A673 (cell line): ENCODE measurements at regions not wholly inside any gene's neighbourhood (a gene's known extent, or its start where the extent isn't known, plus 50 kb on each side); places are given as distances from the start of the nearest gene placed in this dataset.

Source experiments
- BruUV-seq: library from RNA; stranded (reverse); fragments of 400-500 nt; replicated peaks from 2 replicates; lab custom pipeline; 2021; lab: Mats Ljungman, UMichigan
- CTCF ChIA-PET: fragments of 300-600 bp; sonication (Branson Sonifier 250); formaldehyde crosslinking; loops from one replicate; lab custom pipeline; 2022; ENCODE audit warnings: antibody characterized with exemption; lab: Charles Lee
- POLR2A ChIA-PET: fragments of 300-600 bp; sonication (Branson Sonifier 250); formaldehyde crosslinking; loops from one replicate; lab custom pipeline; 2022; ENCODE audit warnings: antibody characterized with exemption; ENCODE audit not compliant: low non-redundant PET; lab: Charles Lee
- DNase-seq: peaks from one replicate; pipeline ENCODE4 v3.0.0-alpha.2; 2015; ENCODE audit warnings: low spot score
- H3K27ac ChIP-seq: fragments of 200-600 bp; sonication (generic); 2 replicates; pipeline ENCODE4 v1.5.1; 2016; ENCODE audit warnings: mixed run types, low read depth, mild to moderate bottlenecking, mixed read lengths, antibody characterized with exemption, low read length; ENCODE audit not compliant: poor library complexity, severe bottlenecking
- H3K27me3 ChIP-seq: fragments of 200-600 bp; sonication (generic); replicated peaks from 2 replicates; pipeline ENCODE4 v1.6.1; 2017; ENCODE audit warnings: mixed run types, low read depth, mild to moderate bottlenecking, mixed read lengths, antibody characterized with exemption, low read length; ENCODE audit not compliant: insufficient read depth, poor library complexity
- H3K36me3 ChIP-seq: fragments of 200-600 bp; sonication (generic); 2 replicates; pipeline ENCODE4 v1.6.1; 2016; ENCODE audit warnings: mixed run types, mild to moderate bottlenecking, mixed read lengths, antibody characterized with exemption, low read length; ENCODE audit not compliant: insufficient read depth, poor library complexity, severe bottlenecking
- H3K4me1 ChIP-seq: fragments of 200-600 bp; sonication (generic); 2 replicates; pipeline ENCODE4 v1.6.1; 2017; ENCODE audit warnings: mixed run types, mild to moderate bottlenecking, mixed read lengths, antibody characterized with exemption, low read length; ENCODE audit not compliant: insufficient read depth, poor library complexity, severe bottlenecking
- H3K4me3 ChIP-seq: fragments of 200-600 bp; sonication (generic); 2 replicates; pipeline ENCODE4 v1.5.1; 2016; ENCODE audit warnings: low read depth, mixed run types, mild to moderate bottlenecking, mixed read lengths, low read length; ENCODE audit not compliant: poor library complexity, severe bottlenecking
- H3K9me3 ChIP-seq: fragments of 200-600 bp; sonication (generic); 2 replicates; pipeline ENCODE4 v1.6.1; 2016; ENCODE audit warnings: mixed run types, low read depth, mild to moderate bottlenecking, mixed read lengths, antibody characterized with exemption, low read length; ENCODE audit not compliant: poor library complexity, severe bottlenecking
- EZH2 ChIP-seq: fragments of 200-600 bp; sonication (generic); IDR thresholded peaks from 2 replicates; pipeline ENCODE4 v1.6.1; 2017; ENCODE audit warnings: borderline replicate concordance, low read depth, mild to moderate bottlenecking, mixed read lengths, antibody characterized with exemption, low read length; ENCODE audit not compliant: poor library complexity, severe bottlenecking
- intact Hi-C: fragments of 100-400 bp; cut with micrococcal nuclease; formaldehyde crosslinking; loops from one replicate; pipeline ENCODE4 v1.10.0; 2022; ENCODE audit not compliant: unreplicated experiment
- TF ChIP-seq, protein P1 (sequence below): fragments of 300-800, 200-600 bp; sonication (generic); conservative IDR thresholded peaks from 2 replicates; pipeline ENCODE4 v1.5.1; 2017; ENCODE audit warnings: low read depth, mild to moderate bottlenecking, antibody characterized with exemption, low read length, moderate library complexity, mixed read lengths

DNA sequence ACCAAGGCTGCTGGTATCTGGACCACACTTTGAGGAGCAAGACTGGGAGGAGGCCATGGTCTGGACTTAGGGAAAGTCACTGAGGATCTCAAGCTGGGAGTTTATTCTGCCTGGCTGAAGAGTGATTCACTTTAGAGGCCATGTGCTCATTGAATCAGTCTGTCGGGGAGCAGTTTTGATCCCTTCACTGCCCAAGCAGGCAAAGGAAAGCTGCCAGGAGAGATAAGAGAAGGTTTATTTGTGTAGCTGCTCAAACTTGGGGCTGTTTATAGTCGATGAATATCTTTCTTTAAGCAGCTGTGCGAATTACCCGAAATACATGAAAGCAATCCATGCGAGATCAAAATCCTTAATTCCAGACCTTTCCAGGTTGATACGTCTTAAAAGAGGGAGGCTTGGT, 544.4 kb upstream of the EEF2KMT start:
- no TSS peak for BruUV-seq
- no peak for TF ChIP-seq EZH2
- TF ChIP-seq, protein P1, sequence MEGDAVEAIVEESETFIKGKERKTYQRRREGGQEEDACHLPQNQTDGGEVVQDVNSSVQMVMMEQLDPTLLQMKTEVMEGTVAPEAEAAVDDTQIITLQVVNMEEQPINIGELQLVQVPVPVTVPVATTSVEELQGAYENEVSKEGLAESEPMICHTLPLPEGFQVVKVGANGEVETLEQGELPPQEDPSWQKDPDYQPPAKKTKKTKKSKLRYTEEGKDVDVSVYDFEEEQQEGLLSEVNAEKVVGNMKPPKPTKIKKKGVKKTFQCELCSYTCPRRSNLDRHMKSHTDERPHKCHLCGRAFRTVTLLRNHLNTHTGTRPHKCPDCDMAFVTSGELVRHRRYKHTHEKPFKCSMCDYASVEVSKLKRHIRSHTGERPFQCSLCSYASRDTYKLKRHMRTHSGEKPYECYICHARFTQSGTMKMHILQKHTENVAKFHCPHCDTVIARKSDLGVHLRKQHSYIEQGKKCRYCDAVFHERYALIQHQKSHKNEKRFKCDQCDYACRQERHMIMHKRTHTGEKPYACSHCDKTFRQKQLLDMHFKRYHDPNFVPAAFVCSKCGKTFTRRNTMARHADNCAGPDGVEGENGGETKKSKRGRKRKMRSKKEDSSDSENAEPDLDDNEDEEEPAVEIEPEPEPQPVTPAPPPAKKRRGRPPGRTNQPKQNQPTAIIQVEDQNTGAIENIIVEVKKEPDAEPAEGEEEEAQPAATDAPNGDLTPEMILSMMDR, result no peak
- Histone ChIP-seq H3K4me3 (no peak overlapping the region), H3K9me3 (no peaks in the 10 kb centered on the region), H3K27me3 (no peaks in the 10 kb centered on the region), H3K4me1 (no peaks in the 10 kb centered on the region), H3K36me3 (no peaks in the 10 kb centered on the region), H3K27ac (no peak overlapping the region)
- ChIA-PET CTCF (no interaction called here), POLR2A (no interaction called here)
- intact Hi-C loops, result no loop called here
- DNase-seq, result no peak

DNA sequence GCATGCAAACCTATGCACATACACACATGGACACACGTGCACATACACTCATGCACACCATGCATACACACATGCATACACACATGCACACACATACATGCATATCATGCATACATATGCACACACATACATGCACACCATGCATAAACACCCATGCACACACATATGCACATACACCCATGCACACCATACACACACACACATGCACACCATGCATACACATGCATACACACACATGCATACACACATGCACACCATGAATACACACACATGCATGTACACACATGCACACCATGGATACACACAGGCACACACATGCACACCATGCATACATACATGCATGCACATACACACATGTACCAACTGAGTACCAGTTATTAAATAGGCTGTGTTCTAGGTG, 543.3 kb upstream of the EEF2KMT start:
- DNase-seq, result no peak
- BruUV-seq, result no TSS peak
- intact Hi-C loops, result no loop called here
- Histone ChIP-seq H3K27ac (no peak overlapping the region), H3K27me3 (no peaks in the 10 kb centered on the region), H3K9me3 (no peaks in the 10 kb centered on the region), H3K4me3 (no peak overlapping the region), H3K4me1 (no peaks in the 10 kb centered on the region), H3K36me3 (no peaks in the 10 kb centered on the region)
- ChIA-PET CTCF (no interaction called here), POLR2A (no interaction called here)
- TF ChIP-seq, protein P1, result no peak
- TF ChIP-seq EZH2, result no peak

DNA sequence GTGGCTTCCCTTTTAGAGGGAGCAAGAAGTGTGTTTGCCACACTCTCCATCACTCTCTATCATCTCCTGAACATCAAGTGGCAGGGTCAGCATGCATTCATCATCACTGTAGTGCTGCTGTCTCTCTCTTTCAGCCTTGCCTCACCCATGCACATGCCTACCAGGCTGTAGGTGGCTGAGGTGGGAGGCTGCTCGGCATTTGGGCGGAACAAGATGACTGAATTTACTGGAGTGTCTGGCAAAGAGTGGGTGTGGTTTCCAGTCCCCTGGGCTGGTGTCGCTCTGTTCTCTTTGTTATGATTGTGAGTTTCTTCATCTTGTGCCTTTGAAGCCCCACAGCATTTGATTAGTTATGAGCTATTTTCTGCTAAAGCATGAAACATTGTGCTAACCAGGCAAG, 541.9 kb upstream of the EEF2KMT start:
- Histone ChIP-seq H3K27me3 (no peaks in the 10 kb centered on the region), H3K4me3 (no peak overlapping the region), H3K27ac (no peak overlapping the region), H3K36me3 (no peaks in the 10 kb centered on the region), H3K9me3 (no peaks in the 10 kb centered on the region), H3K4me1 (no peaks in the 10 kb centered on the region)
- no TSS peak for BruUV-seq
- intact Hi-C loops, result no loop called here
- CTCF ChIA-PET, result no interaction called here
- POLR2A ChIA-PET, result no interaction called here
- TF ChIP-seq EZH2, result no peak
- TF ChIP-seq, protein P1, result no peak
- no peak for DNase-seq
